K562 (cell line): ENCODE measurements at regions not wholly inside any gene's neighbourhood (a gene's known extent, or its start where the extent isn't known, plus 50 kb on each side); places are given as distances from the start of the nearest gene placed in this dataset.

Source experiments
- ATAC-seq: fragments of 200-7000 bp; cut with Tn5 transposase; 3 replicates; pipeline ENCODE4 v1.9.1; 2020; ENCODE audit warnings: moderate library complexity
- BruUV-seq: library from RNA; stranded (reverse); fragments of 400-500 nt; replicated peaks from 2 replicates; lab custom pipeline; 2021; lab: Mats Ljungman, UMichigan
- CTCF ChIA-PET: fragments of 300-600 bp; formaldehyde crosslinking; extraction: SDS; loops from one replicate; lab custom pipeline; 2021; ENCODE audit warnings: low intra/inter-chr PET ratio; lab: Yijun Ruan, JAX
- POLR2A ChIA-PET: fragments of 300-600, 350-650 bp; sonication (Branson Sonifier 250); formaldehyde crosslinking; extraction: SDS; loops from one replicate; lab custom pipeline; 2021; ENCODE audit warnings: antibody characterized with exemption, inconsistent platforms; lab: Yijun Ruan, JAX
- DNase-seq, 4 experiments: peaks; one replicate each; pipeline versions ENCODE4 v3.0.0 to v3.0.0-alpha.2; 2011 to 2018; ENCODE audit warnings: low spot score in 3 of 4, mixed read lengths in 3 of 4; ENCODE audit errors: extremely low read depth in 1 of 4
- FAIRE-seq: peaks from 2 replicates; lab custom pipeline; 2011; peaks lifted over from hg19 to GRCh38; lab: Jason Lieb, UNC
- H2AFZ ChIP-seq: 2 replicates; pipeline ENCODE4 v1.6.0; 2011; ENCODE audit warnings: low read depth, low read length, control low read depth, inconsistent platforms
- H3K27ac ChIP-seq: fragments of 200-600 bp; 3 replicates; pipeline ENCODE4 v1.8.0; 2011; ENCODE audit warnings: low read depth, mild to moderate bottlenecking, control low read depth, inconsistent platforms, low read length, moderate library complexity, mixed read lengths; ENCODE audit errors: extremely low read depth
- H3K27me3 ChIP-seq, 2 experiments: fragments of 300-600 bp in 1 of 2; 2 replicates in 1 of 2; 3 replicates in 1 of 2; pipeline versions ENCODE4 v1.6.0 to v1.8.0; 2011; ENCODE audit warnings: inconsistent platforms in 2 of 2, low read length in 2 of 2, mild to moderate bottlenecking in 1 of 2, mixed read lengths in 1 of 2, moderate library complexity in 1 of 2; ENCODE audit not compliant: control insufficient read depth in 2 of 2, insufficient read depth in 2 of 2
- H3K36me3 ChIP-seq: fragments of 300-600 bp; 3 replicates; pipeline ENCODE4 v1.8.0; 2011; ENCODE audit warnings: mild to moderate bottlenecking, low read length, inconsistent platforms; ENCODE audit not compliant: control insufficient read depth, insufficient read depth
- H3K4me1 ChIP-seq, 2 experiments: fragments of 200-600 bp in 1 of 2; replicated peaks in 1 of 2; 2 replicates in 1 of 2; 3 replicates in 1 of 2; pipeline versions ENCODE4 v1.5.1 to v1.8.0; 2011; ENCODE audit warnings: inconsistent platforms in 2 of 2, low read length in 2 of 2, mild to moderate bottlenecking in 1 of 2, mixed read lengths in 1 of 2, moderate library complexity in 1 of 2; ENCODE audit not compliant: control insufficient read depth in 2 of 2, insufficient read depth in 2 of 2
- H3K4me2 ChIP-seq: 2 replicates; pipeline ENCODE4 v1.6.1; 2011; ENCODE audit warnings: low read length, control low read depth, inconsistent platforms, mixed read lengths; ENCODE audit not compliant: insufficient read depth
- H3K4me3 ChIP-seq: fragments of 200-600 bp; sonication (generic), shearing (Covaris generic); 2 replicates; pipeline ENCODE4 v1.5.1; 2016; ENCODE audit warnings: control low read depth, inconsistent platforms
- H3K79me2 ChIP-seq: fragments of 200-600 bp; 3 replicates; pipeline ENCODE4 v1.8.0; 2011; ENCODE audit warnings: low read length, inconsistent platforms; ENCODE audit not compliant: control insufficient read depth, insufficient read depth
- H3K9ac ChIP-seq, 2 experiments: 2 replicates each; pipeline versions ENCODE4 v1.6.0 to v1.6.1; 2011; ENCODE audit warnings: low read depth in 2 of 2, low read length in 2 of 2, control low read depth in 1 of 2, inconsistent platforms in 1 of 2, mild to moderate bottlenecking in 1 of 2, mixed read lengths in 1 of 2; ENCODE audit not compliant: insufficient read depth in 1 of 2
- H3K9me1 ChIP-seq: one replicate; pipeline ENCODE4 v1.6.0; 2011; ENCODE audit warnings: inconsistent platforms, mild to moderate bottlenecking, low read length, moderate library complexity; ENCODE audit not compliant: control insufficient read depth, insufficient read depth
- H3K9me3 ChIP-seq: replicated peaks from 2 replicates; pipeline ENCODE4 v1.5.1; 2011; ENCODE audit warnings: low read depth, low read length, inconsistent platforms; ENCODE audit not compliant: control insufficient read depth, insufficient read depth
- H4K20me1 ChIP-seq: replicated peaks from 2 replicates; pipeline ENCODE4 v1.6.1; 2011; ENCODE audit warnings: low read length, inconsistent platforms, mixed read lengths; ENCODE audit not compliant: control insufficient read depth, insufficient read depth
- CHCHD3 ChIP-seq: fragments of 250-450 bp; sonication (Bioruptor Pico); IDR thresholded peaks from 2 replicates; pipeline ENCODE4 v2.1.2; 2022; ENCODE audit warnings: mild to moderate bottlenecking
- ETV1 ChIP-seq: fragments of 450-650 bp; conservative IDR thresholded peaks from 2 replicates; pipeline ENCODE4 v1.6.1; 2016; ENCODE audit warnings: missing genetic modification characterization, control low read depth, low read depth, missing compliant biosample characterization
- NEUROD1 ChIP-seq: fragments of 150-350 bp; IDR thresholded peaks from 2 replicates; pipeline ENCODE4 v1.6.1; 2014; ENCODE audit warnings: borderline replicate concordance, low read length, low read depth; ENCODE audit not compliant: partially characterized antibody
- NR4A1 ChIP-seq, 2 experiments: fragments of 250-450 bp in 1 of 2; fragments of 450-650 bp in 1 of 2; sonication (Bioruptor Pico) in 1 of 2; IDR thresholded peaks; 2 replicates each; pipeline versions ENCODE4 v1.4.0 to v1.6.1; 2016 to 2020; ENCODE audit warnings: mild to moderate bottlenecking in 2 of 2, missing compliant biosample characterization in 1 of 2, missing genetic modification characterization in 1 of 2, moderate library complexity in 1 of 2
- ZNF586 ChIP-seq: fragments of 450-650 bp; formaldehyde crosslinking; conservative IDR thresholded peaks from 2 replicates; pipeline ENCODE4 v1.4.0; 2020; ENCODE audit warnings: mild to moderate bottlenecking, moderate library complexity
- WGBS: fragments of 100-300 bp; shearing (Covaris generic); methylation state at CpG from one replicate; pipeline ENCODE4 v1.1.6; 2016; ENCODE audit warnings: low coverage, mixed read lengths; ENCODE audit not compliant: insufficient coverage; ENCODE audit errors: missing lambda C conversion rate; 5-methylcytosine and 5-hydroxymethylcytosine counted together
- in situ Hi-C: fragments of 300-500 bp; cut with MboI; formaldehyde crosslinking; loops from 4 replicates; pipeline ENCODE4 v1.15.0; 2018; ENCODE audit warnings: inconsistent platforms, mixed read lengths
- intact Hi-C: fragments of 100-400 bp; cut with micrococcal nuclease; formaldehyde crosslinking; loops from 2 replicates; pipeline ENCODE4 v1.14.2; 2022
- TF ChIP-seq, protein P1 (sequence below): sonication (generic); formaldehyde crosslinking; IDR thresholded peaks from 2 replicates; pipeline ENCODE4 v1.8.1; 2023; ENCODE audit warnings: mild to moderate bottlenecking, missing genetic modification reagents

DNA sequence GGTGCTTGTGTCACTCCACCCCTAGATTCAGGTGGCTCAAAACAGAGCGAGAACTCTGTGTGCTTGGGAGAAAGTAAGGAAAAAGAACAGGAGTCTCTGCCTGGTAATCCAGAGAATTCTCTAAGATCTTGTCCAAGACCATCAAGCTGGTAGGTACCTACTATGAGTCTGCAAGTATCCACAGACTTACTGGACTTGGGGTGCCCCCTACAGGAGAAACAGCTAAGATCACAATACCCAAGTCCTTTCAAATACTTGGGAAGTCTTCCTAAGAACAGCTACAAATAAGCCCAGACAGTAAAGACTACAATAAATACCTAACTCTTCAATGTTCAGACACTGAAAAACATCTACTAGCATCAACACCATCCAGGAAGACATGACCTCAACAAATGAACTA, 1143.6 kb upstream of the ACVR2A start:
- no peaks in the 10 kb centered on the region for H3K79me2 ChIP-seq
- no peak overlapping the region for H3K27ac ChIP-seq
- no peaks in the 10 kb centered on the region for H3K27me3 ChIP-seq
- H2AFZ ChIP-seq = no peak overlapping the region
- no peak overlapping the region for H3K9ac ChIP-seq
- H3K4me2 ChIP-seq = no peak overlapping the region
- no peaks in the 10 kb centered on the region for H3K36me3 ChIP-seq
- DNase-seq = peak in 1 of 4 experiments; percentile 9
- intact Hi-C loops (no loop called here), in situ Hi-C loops (no loop called here)
- POLR2A ChIA-PET = no interaction called here
- no peak for FAIRE-seq
- CTCF ChIA-PET = no interaction called here
- no peaks in the 10 kb centered on the region for H3K9me1 ChIP-seq
- TF ChIP-seq NR4A1 (CRISPR knock-in tag; IDR thresholded peaks at IDR 0.05) (no peak), NR4A1 (tag; IDR thresholded peaks at IDR 0.05) (no peak), ETV1 (tag) (no peak), ZNF586 (CRISPR knock-in tag) (no peak), CHCHD3 (CRISPR knock-in tag) (no peak), NEUROD1 (no peak)
- TF ChIP-seq, protein P1, sequence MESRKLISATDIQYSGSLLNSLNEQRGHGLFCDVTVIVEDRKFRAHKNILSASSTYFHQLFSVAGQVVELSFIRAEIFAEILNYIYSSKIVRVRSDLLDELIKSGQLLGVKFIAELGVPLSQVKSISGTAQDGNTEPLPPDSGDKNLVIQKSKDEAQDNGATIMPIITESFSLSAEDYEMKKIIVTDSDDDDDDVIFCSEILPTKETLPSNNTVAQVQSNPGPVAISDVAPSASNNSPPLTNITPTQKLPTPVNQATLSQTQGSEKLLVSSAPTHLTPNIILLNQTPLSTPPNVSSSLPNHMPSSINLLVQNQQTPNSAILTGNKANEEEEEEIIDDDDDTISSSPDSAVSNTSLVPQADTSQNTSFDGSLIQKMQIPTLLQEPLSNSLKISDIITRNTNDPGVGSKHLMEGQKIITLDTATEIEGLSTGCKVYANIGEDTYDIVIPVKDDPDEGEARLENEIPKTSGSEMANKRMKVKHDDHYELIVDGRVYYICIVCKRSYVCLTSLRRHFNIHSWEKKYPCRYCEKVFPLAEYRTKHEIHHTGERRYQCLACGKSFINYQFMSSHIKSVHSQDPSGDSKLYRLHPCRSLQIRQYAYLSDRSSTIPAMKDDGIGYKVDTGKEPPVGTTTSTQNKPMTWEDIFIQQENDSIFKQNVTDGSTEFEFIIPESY (CRISPR knock-in tag) = no peak
- 0% methylated on average over 1 of the region's 1 CpG for WGBS
- no peak for ATAC-seq
- H4K20me1 ChIP-seq = no peaks in the 10 kb centered on the region
- no peak overlapping the region for H3K4me3 ChIP-seq
- H3K9me3 ChIP-seq = no peaks in the 10 kb centered on the region; the same call in 1 of the 2 replicates
- H3K4me1 ChIP-seq = no peaks in the 10 kb centered on the region
- no TSS peak for BruUV-seq
